HUES48 (cell line): ENCODE measurements at regions not wholly inside any gene's neighbourhood (a gene's known extent, or its start where the extent isn't known, plus 50 kb on each side); places are given as distances from the start of the nearest gene placed in this dataset.

Source experiments
- H3K27ac ChIP-seq: one replicate; pipeline ENCODE4 v1.7.0; 2013; ENCODE audit warnings: low read depth, low read length, inconsistent platforms
- H3K27me3 ChIP-seq: 2 replicates; pipeline ENCODE4 v1.6.1; 2013; ENCODE audit warnings: mild to moderate bottlenecking, low read length; ENCODE audit not compliant: control insufficient read depth, insufficient read depth
- H3K36me3 ChIP-seq: 2 replicates; pipeline ENCODE4 v1.6.1; 2013; ENCODE audit warnings: low read length; ENCODE audit not compliant: control insufficient read depth, insufficient read depth
- H3K4me1 ChIP-seq: 2 replicates; pipeline ENCODE4 v1.6.1; 2013; ENCODE audit warnings: mild to moderate bottlenecking, low read length; ENCODE audit not compliant: control insufficient read depth, insufficient read depth
- H3K4me3 ChIP-seq: 2 replicates; pipeline ENCODE4 v1.5.1; 2013; ENCODE audit warnings: mild to moderate bottlenecking, low read depth, low read length
- H3K9ac ChIP-seq: 2 replicates; pipeline ENCODE4 v1.6.1; 2013; ENCODE audit warnings: mild to moderate bottlenecking, low read depth, low read length, moderate library complexity
- H3K9me3 ChIP-seq: 2 replicates; pipeline ENCODE4 v1.6.1; 2013; ENCODE audit warnings: low read length; ENCODE audit not compliant: control insufficient read depth, insufficient read depth

GRCh38 chr12:46049665-46050064 is 59.3 kb upstream of the SCAF11 start:
- Histone ChIP-seq H3K4me3 (no peak overlapping the region), H3K4me1 (0 out of 2 replicates have a peak, but pooled peaks cover 4% of the 10 kb centered on the region), H3K9me3 (peaks cover 32% of the 10 kb centered on the region), H3K36me3 (no peaks in the 10 kb centered on the region), H3K27ac (no peak overlapping the region), H3K9ac (no peak overlapping the region), H3K27me3 (no peaks in the 10 kb centered on the region)

DNA sequence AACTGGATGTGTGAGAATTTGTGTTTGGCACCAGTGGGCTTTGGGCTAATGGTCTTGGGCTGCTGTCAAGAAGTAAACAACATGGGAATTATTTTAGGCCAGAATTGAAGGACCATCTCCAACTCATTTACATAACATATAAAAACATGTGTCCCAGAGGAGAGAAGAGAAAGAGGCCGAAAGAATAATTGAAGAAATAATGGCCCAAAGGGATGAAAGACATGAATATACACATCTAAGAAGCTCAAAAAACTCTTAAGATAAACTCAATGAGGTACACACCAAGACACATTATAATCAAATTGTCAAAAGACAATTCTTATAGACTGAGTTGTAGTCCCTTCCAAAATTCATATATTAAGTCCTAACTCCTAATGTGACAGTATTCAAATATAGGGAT is 56.1 kb upstream of the SCAF11 start:
- no peak overlapping the region for H3K27ac ChIP-seq

DNA sequence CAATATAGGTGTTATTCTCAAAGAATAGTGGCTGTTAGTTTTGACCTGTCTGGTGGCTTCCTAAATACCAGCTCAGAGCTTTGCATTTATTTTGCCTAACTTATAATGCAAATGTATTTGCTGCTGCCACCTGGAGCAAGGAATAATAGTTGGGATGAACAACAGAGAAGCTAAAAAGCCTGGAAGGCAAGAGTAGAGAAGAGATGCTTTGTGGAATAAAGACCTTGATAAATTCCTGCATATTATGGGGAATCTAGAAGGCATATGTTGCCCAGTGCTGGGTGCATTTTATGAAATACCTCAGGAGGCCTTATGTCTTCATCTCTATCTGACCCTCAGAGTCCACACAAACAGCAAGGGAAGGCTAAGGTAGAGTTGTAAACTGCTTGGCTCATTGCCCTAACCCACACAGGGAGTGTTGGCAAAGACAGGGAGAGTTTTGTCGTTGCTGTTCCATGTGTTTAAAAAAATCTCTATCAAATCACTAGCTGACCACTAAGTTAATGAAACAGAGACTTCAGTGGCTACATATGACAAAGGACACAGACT is 53.7 kb upstream of the SCAF11 start:
- peaks cover 23% of the 10 kb centered on the region for H3K4me1 ChIP-seq
- 0 out of 2 replicates have a peak overlapping the region, but pooled peaks have one; percentile 2 for H3K9ac ChIP-seq
- H3K27me3 ChIP-seq = no peaks in the 10 kb centered on the region
- H3K27ac ChIP-seq = peak overlapping the region; percentile 67
- H3K36me3 ChIP-seq = no peaks in the 10 kb centered on the region
- peak overlapping the region; percentile 25; the same call in 1 of the 2 replicates for H3K4me3 ChIP-seq
- H3K9me3 ChIP-seq = peaks cover 28% of the 10 kb centered on the region

More for the DNA sequence above, 56.1 kb upstream of the SCAF11 start:
- Histone ChIP-seq H3K4me1 (peaks cover 23% of the 10 kb centered on the region), H3K9ac (no peak overlapping the region), H3K27me3 (no peaks in the 10 kb centered on the region), H3K9me3 (peaks cover 33% of the 10 kb centered on the region), H3K4me3 (no peak overlapping the region), H3K36me3 (no peaks in the 10 kb centered on the region)
